ENCODE measurements at regions not wholly inside any gene's neighbourhood (a gene's known extent, or its start where the extent isn't known, plus 50 kb on each side); places are given as distances from the start of the nearest gene placed in this dataset.

DNA sequence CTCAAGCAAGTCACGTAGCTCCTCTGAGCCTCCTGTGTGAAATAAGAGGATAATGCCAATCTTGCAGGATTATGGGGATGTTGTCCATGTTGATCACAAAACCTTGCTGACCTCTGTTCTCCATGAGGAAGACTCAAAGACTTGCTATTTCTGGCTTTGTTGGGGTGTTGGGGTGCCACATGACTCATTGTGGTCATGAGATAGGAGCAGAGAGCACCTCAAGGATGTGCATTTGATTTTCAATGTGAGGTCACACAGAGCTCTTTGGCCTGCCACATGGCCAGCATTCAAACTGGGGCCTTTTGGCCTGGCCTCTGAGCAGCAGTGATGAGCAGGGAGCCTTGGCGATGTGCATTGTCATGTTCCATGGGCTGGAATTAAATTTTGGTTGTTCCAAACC is 380.3 kb downstream of the GADD45G start:
- DNase-seq, result no peak

DNA sequence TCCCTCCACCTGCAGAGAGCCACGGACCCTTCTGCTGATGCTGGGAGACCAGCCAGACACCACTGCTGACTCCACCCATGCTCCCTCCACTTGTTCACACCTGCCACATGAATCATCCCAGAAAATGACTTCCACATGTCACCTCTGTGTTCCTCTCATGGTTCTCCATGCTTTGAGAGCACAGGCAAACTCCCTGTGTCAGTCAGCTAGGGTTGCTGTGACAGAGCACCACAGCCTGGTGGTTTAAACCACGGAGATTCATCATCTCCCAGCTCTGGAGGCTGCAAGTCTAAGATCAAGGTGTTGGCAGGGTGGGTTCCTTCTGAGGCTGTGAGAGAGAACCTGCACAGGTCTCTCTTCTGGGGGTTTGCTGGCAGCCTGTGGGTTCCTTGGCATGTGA is 381.4 kb downstream of the GADD45G start:
- no peak for DNase-seq

DNA sequence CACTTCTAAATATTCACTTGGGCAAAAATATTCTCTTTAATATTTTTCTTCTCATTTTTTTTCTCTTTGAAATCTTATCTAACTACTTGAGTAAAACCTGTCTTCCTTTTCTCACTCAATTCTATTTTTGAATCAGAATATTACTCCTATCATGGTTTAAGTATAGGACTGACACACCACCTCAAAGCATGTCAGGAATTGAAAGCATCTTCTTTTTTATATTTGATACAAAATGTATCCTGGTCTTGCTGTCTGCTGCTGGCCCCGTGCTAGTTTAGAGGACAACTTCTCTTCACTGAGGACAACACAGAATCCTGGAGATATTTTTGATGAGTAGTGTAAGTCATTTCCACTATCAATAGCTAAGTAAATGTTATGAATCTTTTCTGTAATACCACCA is 383.6 kb downstream of the GADD45G start:
- DNase-seq, result no peak

DNA sequence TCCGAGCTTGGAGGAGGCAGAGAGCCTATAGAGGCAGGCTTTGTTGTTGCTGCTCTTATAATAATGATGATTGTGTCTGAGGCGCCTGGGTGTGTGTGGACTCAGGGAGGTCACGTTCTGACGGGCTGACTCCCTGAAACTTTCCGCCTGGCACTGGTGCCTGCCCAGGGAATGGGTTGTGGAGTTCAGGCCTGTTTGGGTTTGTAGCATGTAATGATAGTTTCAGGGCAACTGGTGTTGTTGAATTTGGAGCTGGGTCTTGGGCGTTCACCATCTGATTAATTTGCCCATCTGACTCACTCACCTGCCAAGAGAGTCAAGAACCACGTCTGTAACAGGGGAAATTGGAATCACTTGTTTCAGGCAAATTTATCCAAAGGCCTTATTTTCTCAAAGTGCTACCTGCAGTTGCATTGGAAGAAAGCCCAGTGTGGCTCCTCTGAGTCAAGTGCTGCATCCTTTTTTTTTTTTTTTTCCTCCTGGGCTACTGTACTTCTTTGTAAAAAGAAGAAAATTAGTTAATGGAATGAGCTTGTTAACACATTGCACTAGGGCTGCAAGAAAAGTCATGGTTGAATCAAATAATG is 386.5 kb downstream of the GADD45G start:
- DNase-seq, result no peak

DNA sequence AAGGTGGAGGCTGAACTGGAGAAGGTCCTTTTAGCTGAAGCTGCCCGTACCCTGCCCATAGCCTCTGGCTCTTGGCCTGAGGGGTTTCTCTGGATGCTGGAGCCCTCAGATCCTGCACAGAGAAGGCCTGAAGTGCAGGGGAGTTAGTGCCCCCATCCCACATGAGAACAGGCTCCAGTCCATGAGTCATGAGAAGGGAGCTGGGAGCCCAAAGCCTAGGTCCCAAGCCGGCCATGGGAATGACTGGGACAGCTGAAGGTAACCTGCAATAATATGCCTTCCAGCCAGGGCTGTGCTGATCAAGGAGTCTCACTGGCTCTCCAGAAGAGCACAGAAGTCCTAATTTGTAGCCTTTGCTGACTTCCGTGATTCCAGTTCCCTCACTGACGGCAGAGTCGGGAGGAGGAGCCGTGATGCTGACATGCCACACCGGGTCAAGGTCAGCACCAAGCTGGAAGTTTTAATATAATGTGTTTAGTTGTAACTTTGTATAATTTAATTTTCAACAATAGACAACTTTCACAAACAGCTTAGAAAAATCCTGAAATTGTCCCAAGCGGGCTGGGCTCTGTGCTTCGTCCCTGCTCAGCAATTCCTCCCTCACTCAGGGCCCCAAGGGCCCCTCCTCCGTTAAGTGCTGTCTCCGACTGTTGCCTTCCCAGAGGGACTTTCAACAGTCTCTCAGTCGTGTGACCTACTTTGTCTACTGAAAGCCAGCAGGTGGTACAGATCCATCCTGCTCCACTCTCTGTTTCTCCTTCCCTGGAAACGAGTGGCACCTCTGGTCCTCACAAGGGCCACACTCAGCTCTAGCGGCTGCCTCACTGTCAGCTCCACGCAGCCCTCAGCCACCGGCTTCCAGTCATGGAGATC is 387.8 kb downstream of the GADD45G start:
- DNase-seq, result no peak

DNA sequence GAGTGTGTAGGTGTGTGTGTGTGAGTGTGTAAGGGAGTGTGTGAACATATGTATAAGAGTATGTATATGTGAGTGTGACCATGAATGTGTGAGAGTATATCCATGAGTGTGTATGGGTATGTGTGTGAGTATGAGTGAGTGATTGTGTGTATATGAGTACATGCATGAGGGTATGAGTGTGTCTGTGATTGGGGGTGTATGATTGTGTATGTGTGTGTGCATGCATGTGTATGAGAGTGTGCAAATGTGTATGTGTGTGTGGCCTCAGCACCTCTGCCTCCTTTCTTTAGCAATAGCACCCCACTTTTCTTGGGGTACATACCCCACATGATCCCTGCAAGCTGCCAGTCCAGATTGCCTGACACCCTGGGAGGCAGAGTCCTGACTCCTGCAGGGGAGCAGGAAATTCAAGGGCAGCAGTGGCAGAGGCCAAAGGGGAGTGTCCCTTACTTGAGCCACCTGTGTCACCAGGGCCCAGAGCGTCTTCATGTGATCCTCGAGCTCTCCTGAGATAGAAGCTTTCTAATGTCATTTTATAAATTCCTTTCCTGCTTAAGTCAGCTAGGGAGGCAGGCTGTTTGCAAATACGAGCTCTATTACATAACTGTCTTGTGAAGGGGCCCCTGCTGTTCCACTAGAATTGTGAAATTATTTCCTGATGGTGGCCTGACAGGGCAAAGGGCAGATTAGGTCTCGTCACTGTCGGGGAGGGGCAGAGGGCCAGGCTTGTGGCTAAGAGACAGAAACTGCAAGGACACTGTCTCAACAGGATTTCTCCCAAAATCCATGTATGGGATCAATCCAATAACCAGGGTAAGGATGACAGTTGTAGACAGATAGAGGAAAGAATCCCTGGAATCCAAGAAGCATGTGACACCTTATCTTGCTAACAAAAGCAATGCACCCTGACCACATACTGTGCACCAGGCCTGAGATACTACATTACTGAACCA is 389.1 kb downstream of the GADD45G start:
- peak; percentile 83 for DNase-seq

DNA sequence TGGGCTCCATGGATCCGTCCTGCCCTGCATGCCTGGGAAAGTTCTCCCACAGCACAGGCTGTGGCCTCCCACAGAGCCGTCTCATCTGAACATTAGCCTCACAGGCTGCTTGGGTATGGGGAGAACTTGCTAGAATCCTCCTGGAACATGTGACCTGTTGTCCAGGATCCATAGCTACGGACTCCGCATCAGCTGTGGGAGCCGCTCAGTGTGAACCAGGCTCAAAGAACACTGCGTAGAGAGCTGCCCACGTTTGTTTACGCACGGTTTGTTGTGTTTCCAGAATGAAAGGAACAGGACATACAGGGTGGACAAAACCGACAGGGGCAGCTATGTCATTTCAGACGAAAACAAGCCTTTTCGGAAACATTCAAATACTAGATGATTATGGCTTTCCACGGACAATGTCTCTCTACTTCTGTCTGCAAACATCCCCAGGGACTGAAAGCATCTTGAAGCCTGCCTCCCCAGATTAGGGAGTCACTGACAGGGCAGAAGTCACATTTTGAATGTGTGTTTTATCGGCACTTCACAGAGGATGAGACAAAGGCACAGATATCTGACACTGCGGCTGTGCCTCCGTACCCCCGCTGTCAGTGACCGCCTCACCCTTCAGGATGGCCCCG is 390.3 kb downstream of the GADD45G start:
- no peak for DNase-seq

DNA sequence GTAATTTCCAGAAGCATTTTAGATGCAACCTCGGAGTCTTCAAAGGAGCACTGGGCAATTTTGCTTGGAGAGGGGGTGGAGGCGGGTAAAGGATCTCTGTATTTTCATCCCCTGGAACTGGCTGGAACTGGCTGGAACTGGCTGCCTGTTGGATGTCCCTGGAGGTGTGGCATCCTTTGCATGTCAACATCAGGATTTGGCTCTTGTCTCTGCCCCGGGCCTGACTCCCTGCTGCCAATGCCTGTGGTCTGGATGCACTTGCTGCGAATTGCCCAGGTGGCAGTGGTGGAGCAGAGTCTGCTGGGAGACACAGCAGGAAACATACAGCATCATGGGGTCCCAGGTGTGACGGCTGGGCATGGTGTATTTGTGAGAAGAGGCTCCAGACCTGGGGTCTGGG is 391.3 kb downstream of the GADD45G start:
- no peak for DNase-seq

DNA sequence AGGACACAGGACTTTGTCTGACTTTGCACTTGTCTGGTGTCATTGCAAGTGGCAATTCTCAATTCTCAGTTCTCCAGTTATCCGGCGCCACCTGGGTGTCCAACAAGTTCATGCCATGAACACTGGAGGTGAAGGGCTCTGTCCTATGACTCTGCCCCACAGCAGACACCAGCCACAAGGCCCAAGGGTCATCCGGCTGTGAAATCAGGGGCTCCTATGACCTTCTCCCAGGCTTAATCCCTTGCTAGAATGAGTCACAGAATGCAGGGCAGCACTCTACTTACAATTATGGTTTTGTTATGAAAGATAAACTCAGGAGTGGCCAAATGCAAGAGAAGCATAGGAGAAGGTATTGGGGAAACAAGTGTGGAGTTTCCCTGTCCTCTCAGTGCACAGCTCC is 392.0 kb downstream of the GADD45G start:
- peak; percentile 46 for DNase-seq

DNA sequence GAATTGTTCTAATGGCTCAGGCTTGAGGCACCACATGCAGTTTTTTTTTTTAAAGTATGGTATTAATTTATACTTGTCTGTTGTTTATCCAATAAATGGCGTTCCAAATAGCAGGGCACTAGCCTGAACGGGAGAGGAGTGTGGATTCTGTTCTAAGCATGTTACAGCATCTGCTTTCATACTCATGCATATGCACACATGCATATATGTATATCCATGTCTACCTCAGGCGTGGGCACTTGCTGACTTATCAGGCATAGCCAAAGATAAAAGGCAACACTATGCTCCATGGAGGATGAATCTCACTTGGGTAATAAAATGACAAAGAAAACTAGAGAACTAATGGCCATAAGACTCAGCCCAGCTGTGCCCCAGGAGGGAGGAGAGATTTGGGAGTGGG is 393.8 kb downstream of the GADD45G start:
- DNase-seq, result no peak

DNA sequence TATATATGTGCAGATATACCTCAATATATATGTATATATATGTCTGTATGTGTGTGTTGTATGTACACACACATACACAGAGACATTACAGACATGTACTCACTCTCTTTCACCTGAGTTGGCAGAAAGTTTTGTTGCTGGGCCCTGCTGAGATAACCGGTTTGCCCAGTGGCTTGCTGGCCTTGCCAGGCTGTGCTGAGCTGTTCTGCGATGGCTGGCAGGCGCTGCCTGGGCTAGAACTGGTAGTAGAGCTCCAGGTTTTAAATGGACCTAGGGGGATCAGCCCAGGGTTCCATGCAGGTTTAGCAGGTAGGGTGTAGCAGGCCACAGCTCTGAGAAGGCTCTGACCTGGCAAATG is 394.3 kb downstream of the GADD45G start:
- DNase-seq, result no peak

DNA sequence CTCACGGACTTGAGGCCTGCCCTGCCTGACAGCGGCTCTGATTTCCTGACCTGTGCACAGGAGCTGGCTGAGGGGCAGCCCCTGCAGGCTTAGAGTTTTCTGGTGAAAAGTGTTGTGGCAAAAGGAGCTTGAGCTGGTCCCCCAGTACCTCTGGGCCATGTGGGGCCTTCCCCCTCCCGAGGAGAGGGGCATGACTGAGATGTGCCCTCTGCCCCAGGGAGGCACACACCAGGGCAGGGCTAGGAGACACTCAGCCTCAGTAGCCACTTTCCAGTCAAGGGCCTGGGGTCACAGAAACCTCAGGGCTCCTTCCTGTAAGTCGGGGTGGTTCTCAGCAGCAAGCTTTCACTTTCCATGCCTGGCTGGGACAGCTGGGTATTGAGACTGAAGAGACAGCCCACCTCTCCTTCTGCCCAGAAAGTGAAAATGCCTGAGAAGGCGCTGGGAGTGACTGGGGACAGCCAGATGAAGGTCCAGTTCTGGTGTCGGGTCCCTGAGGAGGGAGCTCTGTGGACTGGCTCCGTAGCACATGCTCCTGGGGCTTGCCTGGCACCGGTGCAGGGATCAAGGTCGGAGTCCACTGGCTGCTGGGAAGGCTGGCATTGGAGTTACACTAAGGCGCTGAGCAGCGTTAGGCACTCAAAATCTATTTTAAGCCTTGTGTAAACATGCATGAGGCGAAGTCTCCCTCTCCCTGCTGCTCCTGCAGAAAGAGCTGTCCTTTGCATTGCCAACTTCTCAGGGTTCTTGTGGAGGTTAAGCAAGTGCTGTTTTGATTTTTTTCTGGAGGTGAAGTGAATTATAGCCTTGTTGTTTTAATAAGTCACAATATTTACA is 394.9 kb downstream of the GADD45G start:
- DNase-seq, result peak; percentile 35

DNA sequence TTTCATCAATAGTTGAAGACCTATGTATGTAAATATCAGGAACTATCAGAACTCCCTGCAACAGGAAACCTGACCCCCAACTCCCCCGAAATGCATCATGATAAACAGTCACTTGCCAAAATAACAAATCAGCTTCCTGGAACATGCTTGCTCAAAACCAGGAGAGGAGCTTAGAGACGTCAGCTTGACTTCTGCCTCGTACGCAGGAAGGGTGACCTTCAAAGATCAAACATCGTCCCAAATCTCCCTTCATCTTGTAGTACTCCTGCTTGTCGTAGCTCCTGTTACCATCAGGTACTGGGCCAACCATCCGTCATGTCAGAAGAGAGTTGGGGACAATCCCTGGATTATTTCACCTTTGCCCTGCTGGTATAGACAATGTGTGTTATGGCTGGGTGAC is 396.1 kb downstream of the GADD45G start:
- DNase-seq, result no peak

DNA sequence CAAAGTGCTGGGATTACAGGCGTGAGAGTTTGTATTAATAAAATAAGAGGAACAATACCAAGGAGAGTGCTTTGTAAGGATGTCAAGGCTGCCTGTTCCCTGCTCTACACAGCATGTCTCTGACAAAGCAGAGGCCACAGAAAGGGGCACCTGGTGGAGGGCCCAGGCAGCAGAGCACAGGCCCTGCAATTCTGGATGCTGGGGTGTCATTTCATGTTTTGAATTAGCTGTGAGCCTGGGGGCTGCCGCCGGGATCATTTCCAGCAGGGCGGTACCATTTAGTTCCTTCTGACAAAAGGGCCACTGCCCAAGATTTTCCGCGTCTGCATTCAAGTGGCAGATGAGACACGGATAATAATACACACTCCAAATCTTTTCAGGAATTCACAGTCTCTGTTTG is 396.9 kb downstream of the GADD45G start:
- no peak for DNase-seq

DNA sequence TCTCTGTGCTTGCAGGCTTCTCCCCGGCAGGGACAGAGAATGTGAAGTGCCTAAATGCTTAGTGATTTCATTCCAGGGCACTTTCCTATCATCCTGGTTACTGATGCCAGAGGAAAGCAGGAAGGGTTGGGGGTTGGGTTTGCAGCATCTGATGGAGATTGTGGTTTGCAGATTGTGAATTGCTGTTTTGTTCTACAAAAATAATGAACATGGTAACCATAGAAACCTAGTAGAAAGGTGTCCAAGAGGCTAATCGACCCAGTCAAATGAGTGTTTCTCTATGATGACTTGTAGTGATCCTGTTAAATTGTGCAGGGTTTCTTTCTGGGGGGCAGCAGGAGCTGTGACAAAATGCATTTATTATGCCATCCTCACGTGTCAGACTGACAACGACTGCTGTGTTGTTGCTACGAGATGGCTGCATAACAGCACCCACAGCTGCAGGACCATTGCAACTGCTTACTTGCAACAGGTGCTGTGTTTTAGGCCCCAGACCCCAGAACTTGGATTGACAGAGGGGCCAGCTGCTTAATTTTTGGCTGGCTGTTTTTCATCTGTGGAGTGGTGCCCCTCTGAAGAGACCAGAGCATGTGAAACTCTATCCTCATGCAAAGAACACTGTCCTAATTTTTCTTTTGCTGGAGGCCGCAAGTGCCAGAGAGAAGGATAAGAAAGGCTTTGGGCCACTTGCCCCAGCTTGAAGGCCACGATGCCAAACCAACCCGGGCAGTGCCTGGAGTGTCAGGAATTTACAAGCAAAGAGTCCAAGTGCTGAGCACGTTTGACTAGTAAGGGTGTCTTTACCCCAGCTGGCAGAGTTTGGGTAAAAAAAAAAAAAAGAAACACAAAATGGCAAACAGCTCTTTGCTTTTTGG is 397.8 kb downstream of the GADD45G start:
- DNase-seq, result no peak

DNA sequence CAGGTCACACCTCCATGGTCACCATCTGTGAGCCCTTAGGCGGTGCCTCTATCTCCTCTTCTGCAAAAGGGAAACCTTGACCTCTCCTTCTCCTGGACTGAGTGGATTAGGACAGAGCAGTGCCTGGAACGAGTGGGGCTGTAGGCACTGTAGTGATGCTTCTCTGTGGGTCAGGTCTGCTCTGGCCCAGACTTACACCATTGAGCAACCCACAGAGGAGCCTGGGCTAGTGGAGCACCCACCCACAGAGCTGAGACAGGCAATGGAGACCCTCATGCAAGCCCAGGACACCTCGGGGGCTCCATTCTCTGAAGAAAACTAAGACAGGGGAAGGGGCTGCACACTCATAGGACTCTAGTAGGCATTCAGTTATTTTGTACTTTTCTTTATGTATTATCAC is 400.6 kb downstream of the GADD45G start:
- no peak for DNase-seq

DNA sequence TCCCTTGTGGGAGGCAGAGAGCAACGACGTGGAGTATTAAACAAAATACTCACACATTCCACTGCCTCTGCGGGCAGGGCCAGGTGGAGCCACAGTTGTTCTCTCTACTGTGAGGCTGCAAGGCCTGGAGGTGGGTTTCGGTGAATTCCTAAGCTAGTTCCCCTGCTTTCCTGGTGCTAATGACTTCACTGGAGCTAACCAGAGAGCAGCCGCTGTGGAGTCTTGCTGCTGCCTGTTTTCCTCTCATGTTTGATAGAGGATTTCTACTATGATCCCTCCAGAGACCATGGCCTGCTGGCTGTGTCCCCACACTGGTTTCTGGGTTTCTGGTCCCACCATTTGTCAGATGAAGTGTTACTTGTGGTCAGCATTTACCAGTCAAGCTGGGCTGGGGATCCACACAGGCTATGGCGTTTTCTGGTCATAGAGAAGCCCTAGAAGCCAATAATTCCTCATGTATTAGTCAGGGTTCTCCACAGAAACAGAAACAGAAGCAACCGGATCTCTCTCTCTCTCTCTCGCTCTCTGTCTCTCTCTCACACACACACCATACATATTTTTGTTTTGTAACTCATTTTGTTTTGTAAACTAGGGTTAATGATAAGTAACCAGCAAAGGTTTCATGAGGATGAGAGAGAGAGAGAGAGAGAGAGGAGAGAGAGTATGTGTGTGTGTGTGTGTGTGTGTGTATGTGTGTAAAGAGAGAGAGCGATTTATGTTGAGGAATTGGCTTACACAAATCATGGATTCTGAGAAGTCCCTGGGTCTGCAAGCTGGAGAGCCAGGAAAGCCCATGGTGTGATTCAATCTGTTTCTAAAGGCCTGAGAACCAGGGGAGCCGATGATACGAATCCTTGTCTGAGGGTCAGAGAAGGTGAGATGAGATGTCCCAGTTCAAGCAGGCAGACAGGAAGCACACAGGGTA is 403.0 kb downstream of the GADD45G start:
- no peak for DNase-seq

DNA sequence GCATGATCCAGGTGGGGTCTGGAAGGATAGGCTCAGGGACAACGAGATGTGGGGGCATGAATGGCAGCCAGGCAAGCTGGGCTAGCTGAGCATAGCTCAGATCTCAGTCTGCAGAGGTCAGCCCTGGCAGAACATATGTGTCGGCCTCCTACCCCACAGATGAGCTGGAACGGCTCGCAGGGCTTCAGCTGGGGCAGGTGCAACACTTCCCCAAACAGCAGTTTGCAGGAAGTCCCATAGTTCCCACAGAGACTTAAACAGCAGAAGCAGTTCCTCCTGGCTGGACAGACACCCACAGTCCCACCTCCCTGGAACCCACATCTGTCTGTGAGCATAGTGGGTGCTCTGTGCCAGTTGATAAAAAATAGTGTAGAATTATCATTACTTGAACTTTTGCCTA is 404.6 kb downstream of the GADD45G start:
- DNase-seq, result peak; percentile 71

DNA sequence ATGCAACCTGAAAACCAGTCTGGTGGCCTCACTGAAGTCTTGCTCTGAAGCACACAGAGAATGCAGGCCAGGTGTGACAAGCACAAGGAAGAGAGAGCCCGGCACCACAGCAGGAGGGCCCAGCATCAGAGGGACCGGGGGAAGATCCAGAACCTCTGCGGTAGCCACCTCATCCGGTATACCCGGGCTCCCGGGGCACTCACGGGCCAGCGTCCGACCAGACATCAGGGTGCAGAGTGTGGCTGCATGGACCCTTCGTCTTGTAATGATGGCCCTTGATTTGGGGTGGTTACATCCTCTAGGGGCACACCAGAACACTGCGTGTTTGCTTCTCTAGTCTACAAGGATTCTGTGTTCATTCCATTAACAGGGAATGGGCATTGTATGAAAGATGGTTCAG is 406.0 kb downstream of the GADD45G start:
- DNase-seq, result no peak

DNA sequence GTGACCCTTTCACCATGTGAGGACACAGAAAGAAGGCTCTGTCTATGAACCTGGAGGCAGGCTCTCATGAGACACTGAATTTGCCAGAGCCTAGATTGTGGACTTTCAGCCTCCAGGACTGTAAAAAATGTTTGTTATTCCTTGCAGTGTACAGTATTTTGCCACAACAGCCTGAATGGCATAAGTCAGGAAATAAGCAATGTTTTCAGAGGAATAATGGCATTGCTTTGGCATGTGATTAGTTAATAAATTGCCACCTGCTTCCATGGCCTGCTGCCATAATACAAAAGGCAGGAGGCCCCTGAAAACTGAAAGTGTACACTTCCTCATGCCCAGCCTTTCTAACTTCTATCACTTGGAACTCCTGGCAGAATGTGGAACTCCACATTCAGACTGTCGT is 408.1 kb downstream of the GADD45G start:
- no peak for DNase-seq
